ENCODE measurements at regions not wholly inside any gene's neighbourhood (a gene's known extent, or its start where the extent isn't known, plus 50 kb on each side); places are given as distances from the start of the nearest gene placed in this dataset.

- intact Hi-C loops (cut with micrococcal nuclease; ENCODE audit: unreplicated experiment) (no loop called here), in situ Hi-C loops (cut with HindIII; ENCODE audit: extremely low pct_ligation_motif_present, low pct_unique_long_range_greater_than_20kb) (no loop called here)
- WGBS (ENCODE audit: low lambda C conversion rate) = 18% methylated on average over 5 of the region's 5 CpGs
- ATAC-seq (no peak), FAIRE-seq (no peak), DNase-seq (ENCODE audit: low spot score) (no peak)
- ChIA-PET CTCF (ENCODE audit: low intra/inter-chr PET ratio, low total read pairs) (no interaction called here), POLR2A (no interaction called here)
- Histone ChIP-seq H2AFZ (ENCODE audit: low read length) (no peak overlapping the region), H3K9me3 (ENCODE audit: low read length) (no peaks in the 10 kb centered on the region), H3K79me2 (ENCODE audit: insufficient read depth, low read length) (no peaks in the 10 kb centered on the region), H3K27me3 (ENCODE audit: control insufficient read depth in 1 of 2, insufficient read depth in 2 of 2, low read length in 2 of 2) (peaks cover 0 to 5% of the 10 kb centered on the region in 2 experiments; a peak in 1 of 5 replicates), H3K36me3 (replicated peaks in 1 of 2; ENCODE audit: control insufficient read depth in 1 of 2, insufficient read depth in 2 of 2, low read length in 2 of 2) (no peaks in the 10 kb centered on the region), H3K4me2 (ENCODE audit: low read depth, low read length) (no peak overlapping the region), H3K4me3 (replicated peaks in 1 of 3; ENCODE audit: insufficient read depth in 1 of 3, low read depth in 2 of 3, low read length in 3 of 3) (no peak overlapping the region), H3K4me1 (ENCODE audit: insufficient read depth, low read length) (no peaks in the 10 kb centered on the region), H3K9ac (ENCODE audit: insufficient read depth, low read depth, low read length) (no peak overlapping the region), H3K27ac (ENCODE audit: extremely low read length, insufficient read depth, low read length) (no peak overlapping the region), H4K20me1 (ENCODE audit: insufficient read depth, low read length) (no peaks in the 10 kb centered on the region)
- BruUV-seq (replicated peaks) = no TSS peak
- no peak for TF ChIP-seq ZNF501 (CRISPR knock-in tag; IDR thresholded peaks at IDR 0.05)
- no peak for TF ChIP-seq NR1H2 (CRISPR knock-in tag; IDR thresholded peaks at IDR 0.05; ENCODE audit: borderline replicate concordance, low read depth)
- no peak for TF ChIP-seq HNF1A (IDR thresholded peaks at IDR 0.05; ENCODE audit: low read depth)
- TF ChIP-seq HNF1A (CRISPR knock-in tag; IDR thresholded peaks at IDR 0.05; ENCODE audit: borderline replicate concordance) = no peak
- no peak for TF ChIP-seq RAD51 (IDR thresholded peaks at IDR 0.05; ENCODE audit: borderline replicate concordance)
- TF ChIP-seq, protein P1, sequence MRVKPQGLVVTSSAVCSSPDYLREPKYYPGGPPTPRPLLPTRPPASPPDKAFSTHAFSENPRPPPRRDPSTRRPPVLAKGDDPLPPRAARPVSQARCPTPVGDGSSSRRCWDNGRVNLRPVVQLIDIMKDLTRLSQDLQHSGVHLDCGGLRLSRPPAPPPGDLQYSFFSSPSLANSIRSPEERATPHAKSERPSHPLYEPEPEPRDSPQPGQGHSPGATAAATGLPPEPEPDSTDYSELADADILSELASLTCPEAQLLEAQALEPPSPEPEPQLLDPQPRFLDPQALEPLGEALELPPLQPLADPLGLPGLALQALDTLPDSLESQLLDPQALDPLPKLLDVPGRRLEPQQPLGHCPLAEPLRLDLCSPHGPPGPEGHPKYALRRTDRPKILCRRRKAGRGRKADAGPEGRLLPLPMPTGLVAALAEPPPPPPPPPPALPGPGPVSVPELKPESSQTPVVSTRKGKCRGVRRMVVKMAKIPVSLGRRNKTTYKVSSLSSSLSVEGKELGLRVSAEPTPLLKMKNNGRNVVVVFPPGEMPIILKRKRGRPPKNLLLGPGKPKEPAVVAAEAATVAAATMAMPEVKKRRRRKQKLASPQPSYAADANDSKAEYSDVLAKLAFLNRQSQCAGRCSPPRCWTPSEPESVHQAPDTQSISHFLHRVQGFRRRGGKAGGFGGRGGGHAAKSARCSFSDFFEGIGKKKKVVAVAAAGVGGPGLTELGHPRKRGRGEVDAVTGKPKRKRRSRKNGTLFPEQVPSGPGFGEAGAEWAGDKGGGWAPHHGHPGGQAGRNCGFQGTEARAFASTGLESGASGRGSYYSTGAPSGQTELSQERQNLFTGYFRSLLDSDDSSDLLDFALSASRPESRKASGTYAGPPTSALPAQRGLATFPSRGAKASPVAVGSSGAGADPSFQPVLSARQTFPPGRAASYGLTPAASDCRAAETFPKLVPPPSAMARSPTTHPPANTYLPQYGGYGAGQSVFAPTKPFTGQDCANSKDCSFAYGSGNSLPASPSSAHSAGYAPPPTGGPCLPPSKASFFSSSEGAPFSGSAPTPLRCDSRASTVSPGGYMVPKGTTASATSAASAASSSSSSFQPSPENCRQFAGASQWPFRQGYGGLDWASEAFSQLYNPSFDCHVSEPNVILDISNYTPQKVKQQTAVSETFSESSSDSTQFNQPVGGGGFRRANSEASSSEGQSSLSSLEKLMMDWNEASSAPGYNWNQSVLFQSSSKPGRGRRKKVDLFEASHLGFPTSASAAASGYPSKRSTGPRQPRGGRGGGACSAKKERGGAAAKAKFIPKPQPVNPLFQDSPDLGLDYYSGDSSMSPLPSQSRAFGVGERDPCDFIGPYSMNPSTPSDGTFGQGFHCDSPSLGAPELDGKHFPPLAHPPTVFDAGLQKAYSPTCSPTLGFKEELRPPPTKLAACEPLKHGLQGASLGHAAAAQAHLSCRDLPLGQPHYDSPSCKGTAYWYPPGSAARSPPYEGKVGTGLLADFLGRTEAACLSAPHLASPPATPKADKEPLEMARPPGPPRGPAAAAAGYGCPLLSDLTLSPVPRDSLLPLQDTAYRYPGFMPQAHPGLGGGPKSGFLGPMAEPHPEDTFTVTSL (CRISPR knock-in tag; IDR thresholded peaks at IDR 0.05; ENCODE audit: borderline replicate concordance) = no peak
- no peak for TF ChIP-seq MEF2D (CRISPR knock-in tag; IDR thresholded peaks at IDR 0.05)
- no peak for TF ChIP-seq PHF5A (CRISPR knock-in tag; IDR thresholded peaks at IDR 0.05; ENCODE audit: low read depth, unreplicated experiment)
- no peak for TF ChIP-seq SIN3A (IDR thresholded peaks at IDR 0.05; ENCODE audit: borderline replicate concordance, low read depth, low read length)
- no peak for TF ChIP-seq ZNF136 (CRISPR knock-in tag; IDR thresholded peaks at IDR 0.05; ENCODE audit: low read depth)
- no peak for TF ChIP-seq ZNF746 (CRISPR knock-in tag; IDR thresholded peaks at IDR 0.05)
- no peak for TF ChIP-seq HNRNPUL1 (IDR thresholded peaks at IDR 0.05; ENCODE audit: low read depth, low read length)
- no peak for TF ChIP-seq ZNF691 (CRISPR knock-in tag; IDR thresholded peaks at IDR 0.05; ENCODE audit: borderline replicate concordance, low read depth)
- TF ChIP-seq ZNF331 (CRISPR knock-in tag; IDR thresholded peaks at IDR 0.05) = no peak
- TF ChIP-seq EHMT2 (IDR thresholded peaks at IDR 0.05; ENCODE audit: borderline replicate concordance, low read depth, low read length) = no peak
- no peak for TF ChIP-seq GTF3A (CRISPR knock-in tag; conservative IDR thresholded peaks at IDR 0.05)
These were observed 80.7 kb downstream of the MYL12B start for GRCh38 chr18:3342628-3343027.
